Stimulated activated naive CD8-positive, alpha-beta T cell treated with anti-CD3 and anti-CD28 coated beads, Interleukin-15, Interleukin-2, amounts not matched to agents 100 ng/mL and 50 ng/mL, for 24 hours (primary cell): ENCODE measurements at regions not wholly inside any gene's neighbourhood (a gene's known extent, or its start where the extent isn't known, plus 50 kb on each side); places are given as distances from the start of the nearest gene placed in this dataset.

Source experiments
- H3K27ac Mint-ChIP-seq: one replicate; pipeline ENCODE4 v1.8.0; 2021; ENCODE audit warnings: mild to moderate bottlenecking, mixed read lengths
- H3K27me3 Mint-ChIP-seq: one replicate; pipeline ENCODE4 v1.8.0; 2021; ENCODE audit warnings: mixed read lengths
- H3K36me3 Mint-ChIP-seq: one replicate; pipeline ENCODE4 v1.8.0; 2021; ENCODE audit warnings: low read depth, mixed read lengths
- H3K4me1 Mint-ChIP-seq: one replicate; pipeline ENCODE4 v1.8.0; 2021; ENCODE audit warnings: low read depth, mixed read lengths
- H3K4me3 Mint-ChIP-seq: one replicate; pipeline ENCODE4 v1.8.0; 2021; ENCODE audit warnings: mild to moderate bottlenecking, mixed read lengths
- H3K9me3 Mint-ChIP-seq: one replicate; pipeline ENCODE4 v1.8.0; 2021; ENCODE audit warnings: mixed read lengths

GRCh38 chr16:54359081-54359480 lies 72.5 kb upstream of the IRX3 start:
- Mint-ChIP-seq H3K4me3 (no peak overlapping the region), H3K4me1 (no peaks in the 10 kb centered on the region), H3K27me3 (peaks cover 48% of the 10 kb centered on the region), H3K9me3 (peaks cover 6% of the 10 kb centered on the region), H3K36me3 (no peaks in the 10 kb centered on the region), H3K27ac (no peak overlapping the region)

GRCh38 chr16:54356391-54356790 lies 69.8 kb upstream of the IRX3 start:
- Mint-ChIP-seq H3K4me1 (no peaks in the 10 kb centered on the region), H3K27ac (no peak overlapping the region), H3K27me3 (peaks cover 25% of the 10 kb centered on the region), H3K36me3 (no peaks in the 10 kb centered on the region), H3K4me3 (no peak overlapping the region), H3K9me3 (peaks cover 10% of the 10 kb centered on the region)

GRCh38 chr16:54355251-54355650 lies 68.7 kb upstream of the IRX3 start:
- Mint-ChIP-seq H3K4me3 (no peak overlapping the region), H3K4me1 (no peaks in the 10 kb centered on the region), H3K9me3 (peaks cover 10% of the 10 kb centered on the region), H3K27me3 (peaks cover 18% of the 10 kb centered on the region), H3K27ac (no peak overlapping the region), H3K36me3 (no peaks in the 10 kb centered on the region)

- Mint-ChIP-seq H3K36me3 (no peaks in the 10 kb centered on the region), H3K27me3 (peaks cover 14% of the 10 kb centered on the region), H3K4me3 (no peak overlapping the region), H3K4me1 (no peaks in the 10 kb centered on the region), H3K27ac (no peak overlapping the region), H3K9me3 (peaks cover 10% of the 10 kb centered on the region)
Observed at GRCh38 chr16:54353097-54353496, 66.5 kb upstream of the IRX3 start.

- no peak overlapping the region for H3K4me3 Mint-ChIP-seq
- H3K27ac Mint-ChIP-seq = no peak overlapping the region
- no peaks in the 10 kb centered on the region for H3K4me1 Mint-ChIP-seq
- H3K27me3 Mint-ChIP-seq = peaks cover 10% of the 10 kb centered on the region
- H3K36me3 Mint-ChIP-seq = no peaks in the 10 kb centered on the region
- H3K9me3 Mint-ChIP-seq = peaks cover 10% of the 10 kb centered on the region
Observed at GRCh38 chr16:54351171-54351570, 64.6 kb upstream of the IRX3 start.

- Mint-ChIP-seq H3K27ac (no peak overlapping the region), H3K36me3 (no peaks in the 10 kb centered on the region), H3K27me3 (peaks cover 4% of the 10 kb centered on the region), H3K4me1 (no peaks in the 10 kb centered on the region), H3K4me3 (no peak overlapping the region), H3K9me3 (no peaks in the 10 kb centered on the region)
Observed at GRCh38 chr16:54347961-54348360, 61.4 kb upstream of the IRX3 start.

- Mint-ChIP-seq H3K27me3 (peaks cover 7% of the 10 kb centered on the region), H3K4me1 (no peaks in the 10 kb centered on the region), H3K9me3 (no peaks in the 10 kb centered on the region), H3K36me3 (no peaks in the 10 kb centered on the region), H3K4me3 (no peak overlapping the region), H3K27ac (no peak overlapping the region)
Observed at GRCh38 chr16:54346041-54346440, 59.5 kb upstream of the IRX3 start.

- Mint-ChIP-seq H3K4me3 (no peak overlapping the region), H3K36me3 (no peaks in the 10 kb centered on the region), H3K27ac (no peak overlapping the region), H3K27me3 (peaks cover 10% of the 10 kb centered on the region), H3K9me3 (no peaks in the 10 kb centered on the region), H3K4me1 (no peaks in the 10 kb centered on the region)
Observed at GRCh38 chr16:54344646-54345630, 58.4 kb upstream of the IRX3 start.

- Mint-ChIP-seq H3K9me3 (no peaks in the 10 kb centered on the region), H3K36me3 (no peaks in the 10 kb centered on the region), H3K27me3 (peaks cover 6% of the 10 kb centered on the region), H3K4me3 (no peak overlapping the region), H3K27ac (no peak overlapping the region), H3K4me1 (no peaks in the 10 kb centered on the region)
Observed at GRCh38 chr16:54342966-54343365, 56.4 kb upstream of the IRX3 start.

GRCh38 chr16:54341892-54342776 lies 55.5 kb upstream of the IRX3 start:
- no peaks in the 10 kb centered on the region for H3K36me3 Mint-ChIP-seq
- no peak overlapping the region for H3K4me3 Mint-ChIP-seq
- no peaks in the 10 kb centered on the region for H3K9me3 Mint-ChIP-seq
- no peaks in the 10 kb centered on the region for H3K4me1 Mint-ChIP-seq
- H3K27me3 Mint-ChIP-seq = peaks cover 6% of the 10 kb centered on the region
- no peak overlapping the region for H3K27ac Mint-ChIP-seq

- no peaks in the 10 kb centered on the region for H3K36me3 Mint-ChIP-seq
Observed at GRCh38 chr16:54340531-54340930, 53.9 kb upstream of the IRX3 start.

GRCh38 chr16:54336631-54337204 lies 50.1 kb upstream of the IRX3 start:
- H3K4me3 Mint-ChIP-seq = no peak overlapping the region
- no peaks in the 10 kb centered on the region for H3K9me3 Mint-ChIP-seq
- H3K27me3 Mint-ChIP-seq = peaks cover 10% of the 10 kb centered on the region
- H3K4me1 Mint-ChIP-seq = no peaks in the 10 kb centered on the region
- H3K36me3 Mint-ChIP-seq = no peaks in the 10 kb centered on the region
- no peak overlapping the region for H3K27ac Mint-ChIP-seq

More at GRCh38 chr16:54340531-54340930, 53.9 kb upstream of the IRX3 start:
- Mint-ChIP-seq H3K4me1 (no peaks in the 10 kb centered on the region), H3K27ac (no peak overlapping the region), H3K4me3 (no peak overlapping the region), H3K9me3 (no peaks in the 10 kb centered on the region), H3K27me3 (peaks cover 7% of the 10 kb centered on the region)
